ENCODE measurements at regions not wholly inside any gene's neighbourhood (a gene's known extent, or its start where the extent isn't known, plus 50 kb on each side); places are given as distances from the start of the nearest gene placed in this dataset.

GRCh38 chr4:135319685-135320084 is 1118.1 kb upstream of the PABPC4L start:
- no peak overlapping the region for H3K27ac Mint-ChIP-seq (ENCODE audit: unreplicated experiment)
- H3K27me3 Mint-ChIP-seq (ENCODE audit: unreplicated experiment), result peaks cover 2% of the 10 kb centered on the region
- H3K36me3 Mint-ChIP-seq (ENCODE audit: low read depth, unreplicated experiment), result no peaks in the 10 kb centered on the region
- no peaks in the 10 kb centered on the region for H3K9me3 Mint-ChIP-seq (ENCODE audit: unreplicated experiment)
- DNase-seq (ENCODE audit: low spot score), result no peak
- no peaks in the 10 kb centered on the region for H3K4me1 Mint-ChIP-seq (ENCODE audit: unreplicated experiment)
- H3K4me3 Mint-ChIP-seq (ENCODE audit: unreplicated experiment), result no peak overlapping the region
- TF ChIP-seq CTCF (IDR thresholded peaks at IDR 0.05; ENCODE audit: unreplicated experiment), result no peak

GRCh38 chr4:135316266-135316779 is 1114.7 kb upstream of the PABPC4L start:
- Mint-ChIP-seq H3K9me3 (ENCODE audit: unreplicated experiment) (no peaks in the 10 kb centered on the region), H3K27me3 (ENCODE audit: unreplicated experiment) (peaks cover 2% of the 10 kb centered on the region), H3K4me3 (ENCODE audit: unreplicated experiment) (no peak overlapping the region), H3K4me1 (ENCODE audit: unreplicated experiment) (no peaks in the 10 kb centered on the region), H3K36me3 (ENCODE audit: low read depth, unreplicated experiment) (no peaks in the 10 kb centered on the region), H3K27ac (ENCODE audit: unreplicated experiment) (no peak overlapping the region)
- no peak for DNase-seq (ENCODE audit: low spot score)
- no peak for TF ChIP-seq CTCF (IDR thresholded peaks at IDR 0.05; ENCODE audit: unreplicated experiment)

GRCh38 chr4:135290136-135290535 is 1088.5 kb upstream of the PABPC4L start:
- Mint-ChIP-seq H3K36me3 (ENCODE audit: low read depth, unreplicated experiment) (no peaks in the 10 kb centered on the region), H3K4me1 (ENCODE audit: unreplicated experiment) (no peaks in the 10 kb centered on the region), H3K4me3 (ENCODE audit: unreplicated experiment) (no peak overlapping the region), H3K27ac (ENCODE audit: unreplicated experiment) (no peak overlapping the region), H3K9me3 (ENCODE audit: unreplicated experiment) (no peaks in the 10 kb centered on the region), H3K27me3 (ENCODE audit: unreplicated experiment) (no peaks in the 10 kb centered on the region)
- no peak for TF ChIP-seq CTCF (IDR thresholded peaks at IDR 0.05; ENCODE audit: unreplicated experiment)
- no peak for DNase-seq (ENCODE audit: low spot score)

- no peaks in the 10 kb centered on the region for H3K36me3 Mint-ChIP-seq (ENCODE audit: low read depth, unreplicated experiment)
- no peak for DNase-seq (ENCODE audit: low spot score)
- no peak overlapping the region for H3K27ac Mint-ChIP-seq (ENCODE audit: unreplicated experiment)
- H3K27me3 Mint-ChIP-seq (ENCODE audit: unreplicated experiment), result no peaks in the 10 kb centered on the region
- H3K9me3 Mint-ChIP-seq (ENCODE audit: unreplicated experiment), result no peaks in the 10 kb centered on the region
- H3K4me3 Mint-ChIP-seq (ENCODE audit: unreplicated experiment), result no peak overlapping the region
- H3K4me1 Mint-ChIP-seq (ENCODE audit: unreplicated experiment), result no peaks in the 10 kb centered on the region
- no peak for TF ChIP-seq CTCF (IDR thresholded peaks at IDR 0.05; ENCODE audit: unreplicated experiment)
Measured at GRCh38 chr4:135283934-135284333, 1082.3 kb upstream of the PABPC4L start.

GRCh38 chr4:135282676-135283075 is 1081.1 kb upstream of the PABPC4L start:
- TF ChIP-seq CTCF (IDR thresholded peaks at IDR 0.05; ENCODE audit: unreplicated experiment), result no peak
- Mint-ChIP-seq H3K4me3 (ENCODE audit: unreplicated experiment) (no peak overlapping the region), H3K27me3 (ENCODE audit: unreplicated experiment) (no peaks in the 10 kb centered on the region), H3K4me1 (ENCODE audit: unreplicated experiment) (no peaks in the 10 kb centered on the region), H3K27ac (ENCODE audit: unreplicated experiment) (no peak overlapping the region), H3K9me3 (ENCODE audit: unreplicated experiment) (no peaks in the 10 kb centered on the region), H3K36me3 (ENCODE audit: low read depth, unreplicated experiment) (no peaks in the 10 kb centered on the region)
- DNase-seq (ENCODE audit: low spot score), result no peak

All from endothelial cell (in vitro differentiated cells).